Transverse colon (tissue), 4 donors: ENCODE measurements at regions not wholly inside any gene's neighbourhood (a gene's known extent, or its start where the extent isn't known, plus 50 kb on each side); places are given as distances from the start of the nearest gene placed in this dataset.

Experiments
- DNase-seq: peaks from one replicate; pipeline ENCODE4 v3.0.0-alpha.2; 2019
- H3K27ac ChIP-seq, 4 donors: fragments of 200-600 bp; sonication (generic); 2 replicates each; pipeline ENCODE4 v1.5.1; 2016 to 2018; ENCODE audit warnings: inconsistent platforms in 4 of 4
- H3K27me3 ChIP-seq: fragments of 200-600 bp; sonication (generic); 2 replicates; pipeline ENCODE4 v1.5.1; 2017; ENCODE audit warnings: inconsistent platforms
- H3K36me3 ChIP-seq, 4 donors: fragments of 200-600 bp; sonication (generic); 2 replicates each; pipeline ENCODE4 v1.5.1; 2017 to 2019; ENCODE audit warnings: inconsistent platforms in 4 of 4
- H3K4me1 ChIP-seq, 4 donors: fragments of 200-600 bp; sonication (generic); 2 replicates each; pipeline ENCODE4 v1.5.1; 2017 to 2020; ENCODE audit warnings: inconsistent platforms in 4 of 4
- H3K4me3 ChIP-seq, 4 donors: fragments of 200-600 bp; sonication (generic); 1 replicate in 1 of 4; 2 replicates in 3 of 4; pipeline versions ENCODE4 v1.5.1 to v1.6.1; 2017 to 2019; ENCODE audit warnings: inconsistent platforms in 4 of 4
- H3K9me3 ChIP-seq, 2 donors: fragments of 200-600 bp; sonication (generic); 2 replicates each; pipeline ENCODE4 v1.5.1; 2017 to 2019; ENCODE audit warnings: inconsistent platforms in 2 of 2
- CTCF ChIP-seq, 5 experiments: fragments of 200-600 bp in 3 of 5; fragments of 450-650 bp in 2 of 5; sonication (generic) in 3 of 5; IDR thresholded peaks; 1 replicate in 2 of 5; 2 replicates in 3 of 5; pipeline ENCODE4 v1.5.1; 2016 to 2017; ENCODE audit warnings: antibody characterized with exemption in 5 of 5, inconsistent platforms in 3 of 5, mild to moderate bottlenecking in 2 of 5, moderate library complexity in 1 of 5
- EP300 ChIP-seq: sonication (generic); formaldehyde crosslinking; IDR thresholded peaks from one replicate; pipeline ENCODE4 v1.6.1; 2017; ENCODE audit warnings: antibody characterized with exemption, low read depth
- POLR2A ChIP-seq: fragments of 450-650 bp; IDR thresholded peaks from one replicate; pipeline ENCODE4 v1.6.1; 2016; ENCODE audit warnings: antibody characterized with exemption, mild to moderate bottlenecking, moderate library complexity
- POLR2AphosphoS5 ChIP-seq, 3 donors: sonication (generic); formaldehyde crosslinking; IDR thresholded peaks; one replicate each; pipeline ENCODE4 v1.6.1; 2016; ENCODE audit warnings: antibody characterized with exemption in 3 of 3
- WGBS, 2 donors: methylation state at CpG; one replicate each; pipeline ENCODE4 v1.1.5; 2018; ENCODE audit warnings: low coverage in 1 of 2; 5-methylcytosine and 5-hydroxymethylcytosine counted together
- in situ Hi-C, 4 donors: fragments of 200-750 bp; cut with MboI; loops; one replicate each; pipeline versions ENCODE4 v1.15.0 to v1.15.1; 2017; ENCODE audit warnings: low sequenced_read_pairs in 3 of 4, low pct_ligation_motif_present in 1 of 4, low pct_unique_long_range_greater_than_20kb in 1 of 4
- intact Hi-C: fragments of 100-400 bp; cut with DNase I; formaldehyde crosslinking; loops from one replicate; pipeline ENCODE4 v1.15.1; 2023; ENCODE audit warnings: low total_unique reads

DNA sequence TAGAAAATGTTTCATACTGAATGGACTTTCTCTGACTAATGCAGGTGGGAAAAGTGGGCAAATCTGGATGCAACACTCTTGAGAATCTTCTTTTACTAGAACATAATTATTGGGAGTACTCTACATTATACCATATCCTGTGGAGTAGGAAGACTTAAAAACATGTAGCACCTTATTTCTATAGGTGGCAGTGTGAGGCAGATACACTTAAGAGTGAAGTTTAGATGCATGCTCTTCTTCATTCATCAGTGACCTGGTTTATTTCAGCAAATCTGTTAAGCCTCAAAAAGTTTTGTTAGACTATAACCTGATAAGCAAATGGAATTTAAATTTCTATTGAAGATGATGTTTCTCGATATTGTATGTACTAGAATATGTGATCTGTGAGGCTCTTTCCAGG lies 1087.1 kb upstream of the LRRN3 start:
- in situ Hi-C loops: no loop called here
- H3K36me3 ChIP-seq: no peaks in the 10 kb centered on the region
- H3K27me3 ChIP-seq: no peaks in the 10 kb centered on the region
- 78 to 86% methylated on average over 1 of the region's 1 CpG for WGBS, 2 donors
- H3K9me3 ChIP-seq: no peaks in the 10 kb centered on the region
- intact Hi-C loops: no loop called here
- H3K27ac ChIP-seq: no peak overlapping the region
- no peak for DNase-seq
- no peaks in the 10 kb centered on the region for H3K4me1 ChIP-seq
- no peak overlapping the region for H3K4me3 ChIP-seq
- TF ChIP-seq POLR2AphosphoS5 (IDR thresholded peaks at IDR 0.05) (no peak), CTCF (IDR thresholded peaks at IDR 0.05) (no peak), POLR2A (no peak), EP300 (no peak)

DNA sequence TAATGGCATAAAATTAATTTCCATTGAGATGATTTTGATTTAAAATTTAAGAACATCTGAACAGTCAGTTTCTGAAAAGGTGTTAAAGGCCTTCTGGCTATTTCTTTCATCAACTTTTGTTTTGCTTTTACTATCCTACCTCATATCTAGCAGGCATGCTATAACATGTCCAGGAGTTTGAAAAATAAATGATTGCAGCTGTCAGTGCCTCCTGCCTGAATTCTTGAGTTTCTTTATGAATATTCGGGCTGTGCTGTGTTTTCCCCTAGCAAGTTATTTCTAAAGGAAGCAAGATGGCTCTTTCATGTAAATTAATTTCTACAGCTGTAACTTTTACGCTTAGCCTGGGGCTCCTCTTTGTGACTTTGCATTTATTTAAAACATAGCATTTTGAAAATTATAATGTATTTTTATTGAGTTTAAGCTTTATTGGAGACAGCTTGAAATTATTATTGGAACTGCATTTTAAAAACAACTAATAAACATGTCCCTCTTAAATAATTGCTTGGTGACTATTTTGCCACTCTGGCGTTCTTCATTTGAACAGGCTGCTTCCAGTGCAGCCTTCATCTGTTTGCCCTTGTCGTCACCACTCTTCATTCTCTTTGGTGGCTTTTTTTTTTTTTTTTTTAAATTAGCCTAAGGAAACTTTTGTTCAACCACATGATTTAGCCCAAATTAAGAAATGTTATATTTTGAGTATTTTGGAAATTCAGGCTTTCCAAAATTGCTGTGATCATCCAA lies 1083.4 kb upstream of the LRRN3 start:
- Histone ChIP-seq H3K4me1 (no peaks in the 10 kb centered on the region), H3K9me3 (no peaks in the 10 kb centered on the region), H3K36me3 (no peaks in the 10 kb centered on the region), H3K27me3 (no peaks in the 10 kb centered on the region), H3K27ac (no peak overlapping the region), H3K4me3 (no peak overlapping the region)
- intact Hi-C loops (no loop called here), in situ Hi-C loops (no loop called here)
- WGBS, 2 donors: 74 to 76% methylated on average over 4 of the region's 4 CpGs
- no peak for DNase-seq
- TF ChIP-seq POLR2A (no peak), CTCF (IDR thresholded peaks at IDR 0.05) (no peak), EP300 (no peak), POLR2AphosphoS5 (IDR thresholded peaks at IDR 0.05) (no peak)

DNA sequence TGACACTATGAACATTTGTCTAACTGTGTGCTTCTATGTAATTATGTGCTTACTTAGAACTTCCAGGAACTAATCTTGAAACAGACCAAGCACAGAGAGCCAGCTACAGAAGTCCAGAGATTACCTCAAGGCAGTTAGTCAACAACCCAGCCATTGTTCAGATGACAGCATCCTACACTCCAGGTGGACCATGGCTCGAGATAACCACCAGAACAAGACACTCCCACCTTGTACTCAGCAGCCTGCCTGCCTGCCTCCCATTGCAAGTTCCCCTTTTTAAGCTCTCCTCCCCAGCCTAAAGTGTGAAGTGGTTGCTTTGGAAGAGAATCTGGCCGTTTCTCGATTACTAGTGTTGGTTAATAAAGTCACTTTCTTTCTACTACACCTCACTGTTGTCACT lies 1080.6 kb upstream of the LRRN3 start:
- TF ChIP-seq POLR2AphosphoS5 (IDR thresholded peaks at IDR 0.05) (no peak), CTCF (IDR thresholded peaks at IDR 0.05) (no peak), POLR2A (no peak), EP300 (no peak)
- Histone ChIP-seq H3K27ac (no peak overlapping the region), H3K36me3 (no peaks in the 10 kb centered on the region), H3K9me3 (no peaks in the 10 kb centered on the region), H3K27me3 (no peaks in the 10 kb centered on the region), H3K4me3 (no peak overlapping the region), H3K4me1 (no peaks in the 10 kb centered on the region)
- DNase-seq: no peak
- in situ Hi-C loops (no loop called here), intact Hi-C loops (no loop called here)
- WGBS, 2 donors: 52 to 60% methylated on average over 1 to 3 of the region's 3 CpGs

- H3K4me3 ChIP-seq: no peak overlapping the region
- intact Hi-C loops (loop anchor here (5.0 kb wide), 1 partner anchor 280 kb away; no protein-coding TSS in a partner anchor), in situ Hi-C loops (no loop called here)
- DNase-seq: no peak
- no peak overlapping the region for H3K27ac ChIP-seq
- no peaks in the 10 kb centered on the region for H3K9me3 ChIP-seq
- TF ChIP-seq CTCF (IDR thresholded peaks at IDR 0.05): no peak
- no peak for TF ChIP-seq POLR2A
- TF ChIP-seq EP300: no peak
- no peak for TF ChIP-seq POLR2AphosphoS5 (IDR thresholded peaks at IDR 0.05)
- 82 to 84% methylated on average over 1 of the region's 1 CpG for WGBS, 2 donors
- H3K4me1 ChIP-seq: no peaks in the 10 kb centered on the region
- H3K36me3 ChIP-seq: no peaks in the 10 kb centered on the region
- no peaks in the 10 kb centered on the region for H3K27me3 ChIP-seq
Observed at GRCh38 chr7:110017405-110017804, 1073.5 kb upstream of the LRRN3 start.
